GM18505 (cell line): ENCODE measurements at regions not wholly inside any gene's neighbourhood (a gene's known extent, or its start where the extent isn't known, plus 50 kb on each side); places are given as distances from the start of the nearest gene placed in this dataset.

ENCODE experiments used
- ATAC-seq: cut with Tn5 transposase; IDR thresholded peaks from one replicate; pipeline ENCODE4 v1.9.1; 2021; ENCODE audit not compliant: unreplicated experiment
- POLR2A ChIP-seq: IDR thresholded peaks from 4 replicates; pipeline ENCODE4 v1.6.1; 2011; ENCODE audit warnings: borderline replicate concordance; ENCODE audit not compliant: insufficient read depth, insufficient read length; ENCODE audit errors: extremely low read depth

GRCh38 chr12:62998454-62998853 lies 63.5 kb upstream of the PPM1H start:
- TF ChIP-seq POLR2A: no peak
- no peak for ATAC-seq

DNA sequence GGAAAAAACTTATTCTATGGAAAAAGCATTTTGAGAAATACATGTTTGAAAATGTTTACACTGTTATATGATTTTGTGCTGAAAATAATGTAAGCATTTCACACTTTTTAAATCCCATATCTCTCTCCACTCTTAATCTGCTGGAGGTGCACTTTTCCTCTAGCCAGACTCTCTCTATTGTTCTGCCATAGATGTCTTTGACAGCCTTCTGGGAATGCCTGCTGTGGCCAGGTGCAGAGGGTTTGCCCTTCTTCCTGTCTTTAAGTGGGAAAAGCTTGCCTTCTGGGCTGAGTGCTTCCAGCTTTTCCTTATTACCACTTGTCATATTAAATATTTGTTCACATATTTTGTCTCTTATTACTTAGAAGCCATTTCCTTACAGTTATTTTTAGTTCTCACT lies 60.1 kb upstream of the PPM1H start:
- ATAC-seq: no peak
- no peak for TF ChIP-seq POLR2A

DNA sequence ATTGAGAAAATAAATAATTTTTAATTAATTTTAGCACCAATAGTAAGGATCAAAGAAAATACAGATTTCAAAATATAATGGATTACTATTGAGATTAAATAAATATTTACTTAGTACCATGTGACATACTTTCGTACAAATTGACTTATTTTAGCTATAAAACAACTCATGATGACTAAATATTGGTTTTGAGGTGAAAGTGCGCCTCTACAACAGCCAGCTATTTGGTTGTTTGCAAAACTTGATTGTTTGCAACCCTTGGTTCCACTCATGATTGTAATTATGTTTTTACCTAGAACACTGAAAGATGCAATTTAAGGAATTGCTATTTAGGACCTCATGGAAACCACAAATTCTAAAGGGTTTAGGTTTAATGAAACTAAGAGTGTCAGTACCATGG lies 51.9 kb upstream of the PPM1H start:
- ATAC-seq: no peak
- TF ChIP-seq POLR2A: no peak
